ENCODE measurements at regions not wholly inside any gene's neighbourhood (a gene's known extent, or its start where the extent isn't known, plus 50 kb on each side); places are given as distances from the start of the nearest gene placed in this dataset.

DNA sequence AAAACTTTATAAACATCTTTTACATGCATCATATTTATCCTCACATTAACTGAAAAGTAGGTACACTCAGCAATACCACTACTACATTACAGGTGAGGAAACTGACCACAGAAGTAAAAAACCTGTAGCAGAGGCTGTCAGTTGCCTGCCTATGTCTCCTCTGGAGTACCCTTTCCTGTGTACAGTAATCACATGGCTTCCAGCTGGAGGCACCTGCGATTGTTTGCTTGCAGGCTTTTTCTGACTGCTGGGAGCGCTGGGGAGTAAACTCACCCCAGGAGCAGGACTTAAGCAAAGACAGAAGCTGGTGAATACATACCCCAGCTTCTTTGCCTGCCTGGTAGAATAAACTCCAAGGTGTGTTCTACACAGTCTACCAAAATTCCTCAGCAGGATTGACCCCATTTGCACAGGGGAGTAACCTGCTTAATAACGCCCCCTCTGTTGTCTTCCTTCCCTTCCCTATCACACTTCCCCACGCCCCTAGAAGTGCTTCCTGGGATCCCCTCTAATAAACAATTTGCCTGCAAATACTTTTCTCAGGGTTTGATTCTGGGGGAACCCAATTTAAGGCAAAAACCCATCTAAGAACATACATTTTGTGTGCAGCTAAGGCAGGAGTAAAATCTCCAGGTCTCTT lies 138.9 kb downstream of the PTH2R start:
- ChIA-PET CTCF (no interaction called here), POLR2A (no interaction called here)
- no peak for DNase-seq (ENCODE audit: low read depth)
- no peaks in the 10 kb centered on the region for H3K27me3 ChIP-seq (ENCODE audit: control insufficient read depth, insufficient read depth, low read length)
- TF ChIP-seq, protein P1, sequence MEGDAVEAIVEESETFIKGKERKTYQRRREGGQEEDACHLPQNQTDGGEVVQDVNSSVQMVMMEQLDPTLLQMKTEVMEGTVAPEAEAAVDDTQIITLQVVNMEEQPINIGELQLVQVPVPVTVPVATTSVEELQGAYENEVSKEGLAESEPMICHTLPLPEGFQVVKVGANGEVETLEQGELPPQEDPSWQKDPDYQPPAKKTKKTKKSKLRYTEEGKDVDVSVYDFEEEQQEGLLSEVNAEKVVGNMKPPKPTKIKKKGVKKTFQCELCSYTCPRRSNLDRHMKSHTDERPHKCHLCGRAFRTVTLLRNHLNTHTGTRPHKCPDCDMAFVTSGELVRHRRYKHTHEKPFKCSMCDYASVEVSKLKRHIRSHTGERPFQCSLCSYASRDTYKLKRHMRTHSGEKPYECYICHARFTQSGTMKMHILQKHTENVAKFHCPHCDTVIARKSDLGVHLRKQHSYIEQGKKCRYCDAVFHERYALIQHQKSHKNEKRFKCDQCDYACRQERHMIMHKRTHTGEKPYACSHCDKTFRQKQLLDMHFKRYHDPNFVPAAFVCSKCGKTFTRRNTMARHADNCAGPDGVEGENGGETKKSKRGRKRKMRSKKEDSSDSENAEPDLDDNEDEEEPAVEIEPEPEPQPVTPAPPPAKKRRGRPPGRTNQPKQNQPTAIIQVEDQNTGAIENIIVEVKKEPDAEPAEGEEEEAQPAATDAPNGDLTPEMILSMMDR (IDR thresholded peaks at IDR 0.05; ENCODE audit: insufficient read depth, low read depth, low read length) = no peak
- H3K36me3 ChIP-seq (ENCODE audit: control insufficient read depth, insufficient read depth, low read length) = no peaks in the 10 kb centered on the region
- H3K4me3 ChIP-seq (ENCODE audit: low read depth, low read length) = no peak overlapping the region

DNA sequence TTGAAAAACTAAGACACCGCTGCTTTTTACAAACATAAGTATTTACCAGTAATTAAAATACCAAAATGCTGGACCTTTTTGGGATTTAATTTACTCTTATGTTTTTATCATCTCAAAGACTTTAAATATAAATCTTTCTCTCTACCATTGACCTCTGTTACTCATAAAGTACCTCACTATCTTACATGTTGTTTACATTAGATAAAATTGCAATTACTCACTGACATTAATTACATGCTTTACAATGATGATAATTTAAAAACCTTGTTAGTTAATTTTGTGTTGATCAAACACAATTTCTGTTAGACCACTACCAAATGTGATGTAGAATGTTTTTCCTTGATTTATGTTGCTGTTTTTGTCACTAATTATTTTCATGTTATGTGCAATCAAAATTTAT lies 139.5 kb downstream of the PTH2R start:
- CTCF ChIA-PET = no interaction called here
- POLR2A ChIA-PET = no interaction called here

DNA sequence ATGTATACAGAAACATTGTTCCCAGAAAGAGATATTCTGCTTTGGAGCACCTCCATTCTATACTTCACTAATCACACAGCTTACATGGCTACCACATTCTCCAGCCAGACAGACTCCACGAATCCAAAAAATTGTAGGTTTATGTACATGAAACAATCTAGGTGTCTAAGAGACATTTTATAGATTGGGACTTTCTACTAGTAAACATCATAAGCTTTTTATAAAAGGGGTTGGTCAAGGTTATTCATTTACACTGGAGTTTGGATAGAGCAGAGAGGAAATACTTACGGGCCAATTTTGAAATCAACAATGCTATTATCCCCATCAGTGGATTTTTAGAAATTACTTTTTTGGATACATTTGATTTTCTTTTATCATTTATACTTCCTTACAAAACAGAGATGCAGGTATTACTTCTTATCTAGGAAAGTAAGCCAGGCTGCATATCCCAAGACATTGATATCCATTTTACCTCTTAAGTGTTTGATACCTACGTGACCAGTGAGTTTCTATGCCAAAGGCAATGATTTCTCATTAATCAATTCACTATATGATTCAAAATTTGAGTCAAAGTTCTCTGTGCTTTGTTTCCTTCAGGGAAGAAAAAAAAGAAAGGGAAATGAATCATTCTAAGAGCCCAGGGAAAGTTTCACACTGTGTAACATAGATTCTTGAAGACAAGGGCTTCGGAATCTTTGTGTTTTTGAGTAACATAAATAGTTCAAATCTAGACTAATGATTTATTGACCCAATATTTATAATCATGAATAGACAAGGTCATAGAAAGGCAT lies 140.5 kb downstream of the PTH2R start:
- Histone ChIP-seq H3K27me3 (ENCODE audit: control insufficient read depth, insufficient read depth, low read length) (no peaks in the 10 kb centered on the region), H3K36me3 (ENCODE audit: control insufficient read depth, insufficient read depth, low read length) (no peaks in the 10 kb centered on the region), H3K4me3 (ENCODE audit: low read depth, low read length) (no peak overlapping the region)
- ChIA-PET CTCF (no interaction called here), POLR2A (no interaction called here)
- DNase-seq (ENCODE audit: low read depth) = no peak
- TF ChIP-seq, protein P1 (IDR thresholded peaks at IDR 0.05; ENCODE audit: insufficient read depth, low read depth, low read length) = no peak

More for the DNA sequence above, 139.5 kb downstream of the PTH2R start:
- Histone ChIP-seq H3K27me3 (ENCODE audit: control insufficient read depth, insufficient read depth, low read length) (no peaks in the 10 kb centered on the region), H3K4me3 (ENCODE audit: low read depth, low read length) (no peak overlapping the region), H3K36me3 (ENCODE audit: control insufficient read depth, insufficient read depth, low read length) (no peaks in the 10 kb centered on the region)
- DNase-seq (ENCODE audit: low read depth) = no peak
- TF ChIP-seq, protein P1 (IDR thresholded peaks at IDR 0.05; ENCODE audit: insufficient read depth, low read depth, low read length) = no peak

DNA sequence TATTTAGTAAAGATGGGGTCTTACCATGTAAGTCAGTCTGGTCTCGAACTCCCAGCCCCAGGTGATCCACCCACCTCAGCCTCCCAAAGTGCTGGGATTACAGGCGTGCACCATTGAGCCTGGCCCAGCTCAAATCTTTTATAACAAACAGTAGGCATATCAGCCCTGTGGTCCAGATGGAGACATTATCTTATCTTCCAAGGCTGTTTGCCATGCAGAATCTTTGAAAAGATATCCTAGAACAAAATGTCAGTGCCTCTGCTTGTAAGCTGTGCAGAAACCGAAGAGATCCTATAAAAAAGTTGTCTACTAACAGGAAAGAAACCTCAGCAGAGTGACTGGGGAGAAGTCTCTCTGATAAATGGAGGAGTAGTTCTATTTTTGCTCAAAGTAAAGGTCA lies 142.1 kb downstream of the PTH2R start:
- ChIA-PET CTCF (no interaction called here), POLR2A (no interaction called here)
- H3K4me3 ChIP-seq (ENCODE audit: low read depth, low read length) = no peak overlapping the region
- H3K36me3 ChIP-seq (ENCODE audit: control insufficient read depth, insufficient read depth, low read length) = no peaks in the 10 kb centered on the region
- H3K27me3 ChIP-seq (ENCODE audit: control insufficient read depth, insufficient read depth, low read length) = no peaks in the 10 kb centered on the region
- no peak for DNase-seq (ENCODE audit: low read depth)
- TF ChIP-seq, protein P1 (IDR thresholded peaks at IDR 0.05; ENCODE audit: insufficient read depth, low read depth, low read length) = no peak

DNA sequence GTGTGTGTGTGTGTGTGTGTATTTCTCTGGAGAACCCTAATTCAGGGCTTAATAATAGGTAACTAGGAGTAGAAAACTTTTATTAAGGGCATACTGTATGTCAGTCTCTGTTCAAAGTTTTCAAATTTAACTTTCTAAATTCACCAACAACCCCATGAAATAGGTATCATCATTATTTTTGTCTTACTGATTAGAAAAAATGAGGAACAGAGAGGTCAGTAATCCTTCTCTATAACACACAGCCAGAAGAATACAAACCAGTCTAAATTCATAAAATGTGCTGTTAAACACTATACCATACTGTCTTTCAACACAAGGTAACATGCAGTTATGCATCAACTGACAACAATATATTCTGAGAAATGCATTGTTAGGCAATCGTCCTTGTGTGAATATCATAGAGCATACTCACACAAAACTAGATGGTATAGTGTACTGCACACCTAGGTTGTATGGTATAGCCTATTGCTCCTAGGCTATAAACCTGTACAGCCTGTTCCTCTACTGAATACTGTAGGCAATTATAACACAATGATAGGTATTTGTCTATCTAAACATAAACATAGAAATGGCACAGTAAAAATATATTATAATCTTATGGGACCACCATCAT lies 143.1 kb downstream of the PTH2R start:
- no peaks in the 10 kb centered on the region for H3K36me3 ChIP-seq (ENCODE audit: control insufficient read depth, insufficient read depth, low read length)
- CTCF ChIA-PET = interaction anchor here (0.6 kb wide), 1 partner anchor 1427 kb away, joined by 3 read pairs; no protein-coding TSS in a partner anchor
- POLR2A ChIA-PET = no interaction called here
- H3K27me3 ChIP-seq (ENCODE audit: control insufficient read depth, insufficient read depth, low read length) = no peaks in the 10 kb centered on the region
- no peak overlapping the region for H3K4me3 ChIP-seq (ENCODE audit: low read depth, low read length)
- TF ChIP-seq, protein P1 (IDR thresholded peaks at IDR 0.05; ENCODE audit: insufficient read depth, low read depth, low read length) = no peak
- DNase-seq (ENCODE audit: low read depth) = no peak

Measured in BJ (cell line).